Endothelial cell (in vitro differentiated cells): ENCODE measurements at regions not wholly inside any gene's neighbourhood (a gene's known extent, or its start where the extent isn't known, plus 50 kb on each side); places are given as distances from the start of the nearest gene placed in this dataset.

Experiments used
- DNase-seq: peaks from one replicate; pipeline ENCODE4 v3.0.0; 2021; ENCODE audit warnings: low spot score
- H3K27ac Mint-ChIP-seq: one replicate; pipeline ENCODE4 v1.8.0; 2021; ENCODE audit warnings: mixed read lengths, inconsistent platforms; ENCODE audit not compliant: unreplicated experiment
- H3K27me3 Mint-ChIP-seq: one replicate; pipeline ENCODE4 v1.8.0; 2021; ENCODE audit warnings: mild to moderate bottlenecking, moderate library complexity, mixed read lengths, inconsistent platforms; ENCODE audit not compliant: unreplicated experiment
- H3K36me3 Mint-ChIP-seq: one replicate; pipeline ENCODE4 v1.8.0; 2021; ENCODE audit warnings: mild to moderate bottlenecking, low read depth, mixed read lengths, inconsistent platforms; ENCODE audit not compliant: unreplicated experiment
- H3K4me1 Mint-ChIP-seq: one replicate; pipeline ENCODE4 v1.8.0; 2021; ENCODE audit warnings: mild to moderate bottlenecking, mixed read lengths, inconsistent platforms; ENCODE audit not compliant: unreplicated experiment
- H3K4me3 Mint-ChIP-seq: one replicate; pipeline ENCODE4 v1.8.0; 2021; ENCODE audit warnings: mild to moderate bottlenecking, mixed read lengths, inconsistent platforms; ENCODE audit not compliant: unreplicated experiment
- H3K9me3 Mint-ChIP-seq: one replicate; pipeline ENCODE4 v1.8.0; 2021; ENCODE audit warnings: mixed read lengths, inconsistent platforms; ENCODE audit not compliant: unreplicated experiment
- CTCF ChIP-seq: fragments of 200-600 bp; sonication (generic); IDR thresholded peaks from one replicate; pipeline ENCODE4 v1.5.0; 2021; ENCODE audit warnings: antibody characterized with exemption; ENCODE audit not compliant: unreplicated experiment

GRCh38 chr5:17992291-17992690 lies 358.0 kb downstream of the TAF11L14 start:
- no peak overlapping the region for H3K4me3 Mint-ChIP-seq
- no peaks in the 10 kb centered on the region for H3K4me1 Mint-ChIP-seq
- no peak for TF ChIP-seq CTCF
- H3K36me3 Mint-ChIP-seq: no peaks in the 10 kb centered on the region
- no peak overlapping the region for H3K27ac Mint-ChIP-seq
- no peaks in the 10 kb centered on the region for H3K27me3 Mint-ChIP-seq
- H3K9me3 Mint-ChIP-seq: no peaks in the 10 kb centered on the region
- no peak for DNase-seq

- Mint-ChIP-seq H3K4me3 (no peak overlapping the region), H3K36me3 (no peaks in the 10 kb centered on the region), H3K9me3 (no peaks in the 10 kb centered on the region), H3K27ac (no peak overlapping the region), H3K4me1 (no peaks in the 10 kb centered on the region), H3K27me3 (no peaks in the 10 kb centered on the region)
- TF ChIP-seq CTCF: no peak
- no peak for DNase-seq
Measured at GRCh38 chr5:17995997-17996396, 361.7 kb downstream of the TAF11L14 start.

- Mint-ChIP-seq H3K4me1 (no peaks in the 10 kb centered on the region), H3K9me3 (no peaks in the 10 kb centered on the region), H3K36me3 (no peaks in the 10 kb centered on the region), H3K27ac (no peak overlapping the region), H3K27me3 (no peaks in the 10 kb centered on the region), H3K4me3 (no peak overlapping the region)
- TF ChIP-seq CTCF: no peak
- DNase-seq: no peak
Measured at GRCh38 chr5:17999858-18000257, 365.6 kb downstream of the TAF11L14 start.

GRCh38 chr5:18000744-18001143 lies 366.5 kb downstream of the TAF11L14 start:
- no peaks in the 10 kb centered on the region for H3K36me3 Mint-ChIP-seq
- no peak for DNase-seq
- H3K4me3 Mint-ChIP-seq: no peak overlapping the region
- H3K27ac Mint-ChIP-seq: no peak overlapping the region
- H3K4me1 Mint-ChIP-seq: no peaks in the 10 kb centered on the region
- H3K9me3 Mint-ChIP-seq: no peaks in the 10 kb centered on the region
- TF ChIP-seq CTCF: no peak
- H3K27me3 Mint-ChIP-seq: peaks cover 3% of the 10 kb centered on the region

- no peak overlapping the region for H3K4me3 Mint-ChIP-seq
- no peak for TF ChIP-seq CTCF
- no peaks in the 10 kb centered on the region for H3K36me3 Mint-ChIP-seq
- H3K9me3 Mint-ChIP-seq: no peaks in the 10 kb centered on the region
- peaks cover 5% of the 10 kb centered on the region for H3K27me3 Mint-ChIP-seq
- H3K27ac Mint-ChIP-seq: no peak overlapping the region
- DNase-seq: no peak
- H3K4me1 Mint-ChIP-seq: no peaks in the 10 kb centered on the region
Measured at GRCh38 chr5:18003312-18003711, 369.1 kb downstream of the TAF11L14 start.
